ENCODE measurements at regions not wholly inside any gene's neighbourhood (a gene's known extent, or its start where the extent isn't known, plus 50 kb on each side); places are given as distances from the start of the nearest gene placed in this dataset.

- DNase-seq, result no peak
- Histone ChIP-seq H3K4me3 (ENCODE audit: low read depth, low read length) (no peak overlapping the region), H3K9me3 (no peaks in the 10 kb centered on the region), H3K36me3 (no peaks in the 10 kb centered on the region), H3K27me3 (no peaks in the 10 kb centered on the region), H3K4me1 (no peaks in the 10 kb centered on the region)
- TF ChIP-seq, protein P1, sequence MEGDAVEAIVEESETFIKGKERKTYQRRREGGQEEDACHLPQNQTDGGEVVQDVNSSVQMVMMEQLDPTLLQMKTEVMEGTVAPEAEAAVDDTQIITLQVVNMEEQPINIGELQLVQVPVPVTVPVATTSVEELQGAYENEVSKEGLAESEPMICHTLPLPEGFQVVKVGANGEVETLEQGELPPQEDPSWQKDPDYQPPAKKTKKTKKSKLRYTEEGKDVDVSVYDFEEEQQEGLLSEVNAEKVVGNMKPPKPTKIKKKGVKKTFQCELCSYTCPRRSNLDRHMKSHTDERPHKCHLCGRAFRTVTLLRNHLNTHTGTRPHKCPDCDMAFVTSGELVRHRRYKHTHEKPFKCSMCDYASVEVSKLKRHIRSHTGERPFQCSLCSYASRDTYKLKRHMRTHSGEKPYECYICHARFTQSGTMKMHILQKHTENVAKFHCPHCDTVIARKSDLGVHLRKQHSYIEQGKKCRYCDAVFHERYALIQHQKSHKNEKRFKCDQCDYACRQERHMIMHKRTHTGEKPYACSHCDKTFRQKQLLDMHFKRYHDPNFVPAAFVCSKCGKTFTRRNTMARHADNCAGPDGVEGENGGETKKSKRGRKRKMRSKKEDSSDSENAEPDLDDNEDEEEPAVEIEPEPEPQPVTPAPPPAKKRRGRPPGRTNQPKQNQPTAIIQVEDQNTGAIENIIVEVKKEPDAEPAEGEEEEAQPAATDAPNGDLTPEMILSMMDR (IDR thresholded peaks at IDR 0.05; ENCODE audit: low read depth, low read length), result no peak
Measured at GRCh38 chr15:36282821-36283220, 296.6 kb upstream of the CDIN1 start.

- Histone ChIP-seq H3K4me1 (no peaks in the 10 kb centered on the region), H3K9me3 (no peaks in the 10 kb centered on the region), H3K36me3 (no peaks in the 10 kb centered on the region), H3K4me3 (ENCODE audit: low read depth, low read length) (no peak overlapping the region), H3K27me3 (no peaks in the 10 kb centered on the region)
- DNase-seq, result no peak
- TF ChIP-seq, protein P1 (IDR thresholded peaks at IDR 0.05; ENCODE audit: low read depth, low read length), result no peak
Measured at GRCh38 chr15:36284911-36285310, 294.5 kb upstream of the CDIN1 start.

- Histone ChIP-seq H3K36me3 (no peaks in the 10 kb centered on the region), H3K27me3 (no peaks in the 10 kb centered on the region), H3K4me1 (no peaks in the 10 kb centered on the region), H3K9me3 (no peaks in the 10 kb centered on the region; the same call in 1 of the 2 replicates), H3K4me3 (ENCODE audit: low read depth, low read length) (no peak overlapping the region)
- TF ChIP-seq, protein P1 (IDR thresholded peaks at IDR 0.05; ENCODE audit: low read depth, low read length), result no peak
- no peak for DNase-seq
Measured at GRCh38 chr15:36291501-36291900, 287.9 kb upstream of the CDIN1 start.

- DNase-seq, result no peak
- TF ChIP-seq, protein P1 (IDR thresholded peaks at IDR 0.05; ENCODE audit: low read depth, low read length), result no peak
- H3K4me3 ChIP-seq (ENCODE audit: low read depth, low read length), result no peak overlapping the region
- no peaks in the 10 kb centered on the region for H3K4me1 ChIP-seq
- no peaks in the 10 kb centered on the region for H3K27me3 ChIP-seq
- no peaks in the 10 kb centered on the region for H3K36me3 ChIP-seq
- H3K9me3 ChIP-seq, result no peaks in the 10 kb centered on the region; the same call in 1 of the 2 replicates
Measured at GRCh38 chr15:36294359-36294758, 285.1 kb upstream of the CDIN1 start.

- Histone ChIP-seq H3K4me1 (no peaks in the 10 kb centered on the region; the same call in 1 of the 2 replicates), H3K9me3 (no peaks in the 10 kb centered on the region), H3K27me3 (no peaks in the 10 kb centered on the region), H3K36me3 (no peaks in the 10 kb centered on the region), H3K4me3 (ENCODE audit: low read depth, low read length) (no peak overlapping the region)
- TF ChIP-seq, protein P1 (IDR thresholded peaks at IDR 0.05; ENCODE audit: low read depth, low read length), result no peak
- DNase-seq, result peak; percentile 15
Measured at GRCh38 chr15:36301947-36302346, 277.5 kb upstream of the CDIN1 start.

GRCh38 chr15:36313021-36313420, 266.4 kb upstream of the CDIN1 start:
- TF ChIP-seq, protein P1 (IDR thresholded peaks at IDR 0.05; ENCODE audit: low read depth, low read length), result no peak
- Histone ChIP-seq H3K27me3 (no peaks in the 10 kb centered on the region), H3K4me1 (no peaks in the 10 kb centered on the region), H3K9me3 (no peaks in the 10 kb centered on the region), H3K4me3 (ENCODE audit: low read depth, low read length) (no peak overlapping the region), H3K36me3 (no peaks in the 10 kb centered on the region)
- no peak for DNase-seq

Data from BE2C (cell line).